Pulmonary artery endothelial cell (primary cell): ENCODE measurements at regions not wholly inside any gene's neighbourhood (a gene's known extent, or its start where the extent isn't known, plus 50 kb on each side); places are given as distances from the start of the nearest gene placed in this dataset.
A peak's percentile ranks its signal among the peaks of the same experiment; 100 is the strongest.

Source experiments
- DNase-seq: peaks from one replicate; pipeline ENCODE4 v3.0.0-alpha.2; 2011; ENCODE audit warnings: low read depth, low spot score

GRCh38 chr2:15718944-15719323 is 127.3 kb downstream of the DDX1 start:
- DNase-seq: no peak

- DNase-seq: no peak
Observed at GRCh38 chr2:15719566-15720313, 128.1 kb downstream of the DDX1 start.

GRCh38 chr2:15720561-15721307 is 129.1 kb downstream of the DDX1 start:
- no peak for DNase-seq

- no peak for DNase-seq
Observed at GRCh38 chr2:15721411-15722067, 129.9 kb downstream of the DDX1 start.

- no peak for DNase-seq
Observed at GRCh38 chr2:15722980-15723379, 131.3 kb downstream of the DDX1 start.

- DNase-seq: no peak
Observed at GRCh38 chr2:15724235-15724634, 132.6 kb downstream of the DDX1 start.

GRCh38 chr2:15725101-15725781 is 133.6 kb downstream of the DDX1 start:
- DNase-seq: no peak

GRCh38 chr2:15725782-15726112 is 134.1 kb downstream of the DDX1 start:
- DNase-seq: no peak

GRCh38 chr2:15726321-15727057 is 134.8 kb downstream of the DDX1 start:
- no peak for DNase-seq

GRCh38 chr2:15727396-15728244 is 136.0 kb downstream of the DDX1 start:
- DNase-seq: no peak

- DNase-seq: no peak
Observed at GRCh38 chr2:15728245-15728938, 136.7 kb downstream of the DDX1 start.

GRCh38 chr2:15729001-15729400 is 137.3 kb downstream of the DDX1 start:
- DNase-seq: no peak

- no peak for DNase-seq
Observed at GRCh38 chr2:15729709-15730544, 138.3 kb downstream of the DDX1 start.

GRCh38 chr2:15730545-15731212 is 139.0 kb downstream of the DDX1 start:
- DNase-seq: peak; percentile 95

- no peak for DNase-seq
Observed at GRCh38 chr2:15731213-15731888, 139.7 kb downstream of the DDX1 start.

- DNase-seq: no peak
Observed at GRCh38 chr2:15731889-15732271, 140.2 kb downstream of the DDX1 start.

GRCh38 chr2:15732341-15733077 is 140.8 kb downstream of the DDX1 start:
- DNase-seq: no peak
